GM19099 (cell line): ENCODE measurements at regions not wholly inside any gene's neighbourhood (a gene's known extent, or its start where the extent isn't known, plus 50 kb on each side); places are given as distances from the start of the nearest gene placed in this dataset.

Experiments
- POLR2A ChIP-seq: IDR thresholded peaks from 3 replicates; pipeline ENCODE4 v1.6.1; 2011; ENCODE audit warnings: low read depth; ENCODE audit not compliant: insufficient read length; ENCODE audit errors: extremely low read depth

DNA sequence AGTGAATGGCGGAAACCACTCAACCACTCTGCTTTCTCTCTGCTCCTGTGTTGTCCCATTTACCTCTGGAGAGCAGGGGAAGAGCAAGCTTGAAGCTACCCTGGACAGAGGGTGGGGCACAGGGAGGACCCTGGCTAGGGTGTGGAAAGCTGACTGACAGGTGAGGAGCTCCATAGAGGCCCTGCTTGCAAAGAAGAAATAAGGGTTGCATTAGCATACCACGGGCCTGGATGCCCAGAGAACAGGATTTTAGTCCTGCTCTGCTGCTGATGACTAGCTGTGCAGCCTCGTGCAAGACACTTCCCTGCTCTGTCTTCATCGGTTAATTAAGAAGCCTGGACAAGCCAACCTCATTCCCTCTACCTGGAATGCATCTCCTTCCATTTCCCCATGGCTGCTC is 135.0 kb downstream of the BUD13 start:
- no peak for TF ChIP-seq POLR2A

DNA sequence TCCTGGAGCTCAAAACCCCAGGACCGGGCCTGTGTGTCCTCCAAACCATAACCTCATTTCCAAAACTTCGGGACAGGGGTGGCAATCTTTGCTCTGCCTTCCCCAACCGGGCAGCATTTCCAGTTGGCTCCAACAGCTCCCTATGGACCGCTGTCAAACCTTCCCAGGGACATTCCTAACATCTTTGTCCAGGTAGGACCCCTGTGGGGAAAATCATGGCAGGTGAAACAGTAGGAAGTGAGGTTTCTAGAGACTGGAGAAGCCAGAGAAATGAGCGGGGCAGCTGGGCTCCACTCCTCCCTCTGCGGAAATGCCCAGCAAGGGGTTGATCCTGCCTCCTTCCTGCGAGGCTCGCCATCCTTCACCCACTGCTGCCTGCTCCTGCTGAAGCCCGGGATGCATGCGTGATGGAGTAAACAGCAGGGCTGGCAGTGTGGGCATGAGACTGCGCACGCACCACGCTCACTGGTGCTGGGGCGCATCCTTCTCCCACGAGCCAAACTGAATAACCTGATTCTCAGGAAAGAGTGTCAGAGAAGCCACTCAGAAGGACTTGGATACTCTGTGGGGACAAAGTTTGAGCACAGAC is 136.4 kb downstream of the BUD13 start:
- no peak for TF ChIP-seq POLR2A

DNA sequence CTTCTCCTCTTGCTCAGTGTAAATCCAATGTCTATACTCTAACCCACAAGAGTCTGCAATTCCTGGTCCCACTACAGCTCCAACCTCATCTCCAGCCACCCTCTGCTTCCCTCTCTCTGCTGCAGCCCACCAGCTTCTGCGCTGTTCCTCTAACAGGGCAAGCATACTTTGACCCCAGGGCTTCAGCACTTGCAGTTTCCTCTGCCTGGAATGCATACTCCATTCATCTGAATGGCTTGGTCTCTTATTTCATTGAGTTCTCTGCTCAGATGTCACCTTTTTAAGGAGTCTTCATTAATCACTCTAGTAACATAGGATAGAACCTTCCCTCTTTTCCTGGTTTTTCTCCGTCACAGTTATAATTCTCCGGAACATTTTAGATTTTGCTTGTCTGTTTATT is 141.6 kb downstream of the BUD13 start:
- TF ChIP-seq POLR2A = no peak

DNA sequence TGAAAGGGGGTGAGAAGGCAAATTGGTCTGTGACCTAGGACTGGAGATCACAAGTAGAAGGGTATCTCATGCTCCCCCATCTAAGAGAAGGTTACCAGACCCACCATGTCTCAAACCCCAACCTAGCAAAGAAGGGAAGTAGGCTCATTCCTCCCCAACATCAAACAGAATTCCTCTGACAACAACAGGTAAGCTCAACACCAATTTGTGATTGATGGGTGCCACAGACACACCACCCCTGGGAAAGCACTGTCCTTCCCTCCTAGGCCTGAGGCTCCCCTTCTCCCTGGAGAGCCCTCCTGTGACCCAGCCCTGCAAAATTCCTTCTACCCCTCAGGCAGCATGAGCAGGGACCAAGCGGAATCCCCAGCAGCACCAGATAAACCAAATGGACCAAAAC is 154.3 kb downstream of the BUD13 start:
- TF ChIP-seq POLR2A = no peak

GRCh38 chr11:116615211-116615865 is 157.4 kb downstream of the BUD13 start:
- TF ChIP-seq POLR2A = no peak

DNA sequence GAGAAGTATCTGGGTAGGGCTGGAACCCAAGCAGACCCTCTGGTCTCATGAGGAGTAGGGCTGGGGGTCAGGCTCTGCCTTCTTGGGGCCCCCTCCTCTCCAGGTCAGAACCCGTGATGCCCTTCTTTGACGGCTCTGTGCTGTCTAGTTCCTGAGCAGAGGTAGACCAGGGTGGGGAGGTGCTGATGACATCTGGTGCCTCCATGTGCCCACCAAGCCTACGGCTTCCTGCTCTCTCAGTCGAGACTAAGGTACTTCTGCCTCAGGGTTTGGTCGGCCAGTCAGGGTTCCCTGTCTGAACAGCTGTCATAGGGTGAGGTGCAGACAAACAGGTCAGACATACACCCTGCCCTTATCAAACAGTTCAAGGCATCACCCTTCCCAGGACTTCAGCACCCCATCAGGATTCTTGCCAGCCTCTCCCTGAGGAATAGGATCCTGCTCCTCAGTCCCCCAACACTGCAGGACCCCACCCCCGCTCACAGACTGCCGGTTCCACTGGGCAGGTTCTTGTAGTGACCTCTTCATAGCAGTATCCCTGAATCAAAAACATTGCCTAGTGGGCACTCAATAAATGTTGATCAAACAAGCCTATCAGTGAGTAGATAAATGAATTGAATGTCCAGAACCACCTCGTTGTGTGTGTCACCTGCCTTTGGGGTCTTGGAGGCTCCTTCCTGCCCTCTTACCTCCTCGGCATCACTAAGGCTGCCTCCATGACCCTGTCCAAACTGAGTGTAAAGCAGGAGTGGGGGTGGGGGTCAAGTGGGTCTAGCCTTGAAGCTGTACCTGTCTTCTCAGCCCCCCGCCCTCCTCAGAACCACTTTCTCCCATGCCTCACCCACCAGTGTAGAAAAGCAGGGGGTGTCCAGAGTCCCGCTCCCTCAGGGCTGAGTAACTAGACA is 158.2 kb downstream of the BUD13 start:
- no peak for TF ChIP-seq POLR2A

GRCh38 chr11:116613206-116613875 is 159.4 kb downstream of the BUD13 start:
- no peak for TF ChIP-seq POLR2A

- TF ChIP-seq POLR2A = no peak
These were observed 160.7 kb downstream of the BUD13 start for GRCh38 chr11:116611998-116612620.

GRCh38 chr11:116610190-116610589 is 162.6 kb downstream of the BUD13 start:
- no peak for TF ChIP-seq POLR2A

GRCh38 chr11:116607027-116607426 is 165.8 kb downstream of the BUD13 start:
- TF ChIP-seq POLR2A = no peak

GRCh38 chr11:116605543-116606459 is 167.0 kb downstream of the BUD13 start:
- no peak for TF ChIP-seq POLR2A

DNA sequence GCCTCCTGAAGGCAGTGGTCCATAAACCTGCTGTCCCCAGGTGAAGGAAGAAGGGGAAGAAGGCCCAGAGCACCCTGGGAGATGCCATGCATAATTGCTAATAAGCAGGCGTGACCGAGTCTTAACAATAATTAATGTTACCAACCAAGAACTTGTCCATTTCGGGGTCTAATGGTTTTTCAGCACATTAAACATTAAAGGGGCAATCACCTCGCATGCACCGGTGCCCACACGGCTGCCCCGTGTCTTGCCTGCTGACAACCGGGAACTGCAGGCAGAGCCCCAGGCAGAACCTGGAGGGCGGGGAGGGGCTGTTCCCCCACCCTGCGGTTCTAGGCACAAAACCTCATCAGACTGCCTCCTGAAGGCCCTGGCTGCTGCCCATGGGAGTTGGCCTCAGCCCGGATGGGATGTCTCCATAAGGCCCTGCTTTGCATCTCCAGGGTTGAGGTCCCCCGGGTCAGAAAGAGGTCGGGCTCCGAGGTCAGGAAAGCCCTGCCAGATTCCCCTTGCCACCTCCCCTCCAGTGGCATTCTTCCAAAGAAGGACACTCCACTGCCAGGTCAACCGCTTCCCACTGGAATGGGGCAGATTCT is 169.0 kb downstream of the BUD13 start:
- TF ChIP-seq POLR2A = no peak

- TF ChIP-seq POLR2A = no peak
These were observed 170.2 kb downstream of the BUD13 start for GRCh38 chr11:116602637-116602942.

- TF ChIP-seq POLR2A = no peak
These were observed 170.8 kb downstream of the BUD13 start for GRCh38 chr11:116601814-116602636.
